ENCODE measurements at regions not wholly inside any gene's neighbourhood (a gene's known extent, or its start where the extent isn't known, plus 50 kb on each side); places are given as distances from the start of the nearest gene placed in this dataset.
"Not testable (repeated sequence)": the region's sequence is repeated elsewhere in the genome, so short reads cannot be mapped to it uniquely, and the experiment has no call there.

GRCh38 chr2:100745604-100746003 is 74.3 kb upstream of the NPAS2 start:
- peaks cover 18% of the 10 kb centered on the region for H3K4me1 Mint-ChIP-seq
- no peaks in the 10 kb centered on the region for H3K9me3 Mint-ChIP-seq
- TF ChIP-seq CTCF (IDR thresholded peaks at IDR 0.05; ENCODE audit: unreplicated experiment in 3 of 3), result no peak
- no peak overlapping the region for H3K27ac Mint-ChIP-seq
- no peaks in the 10 kb centered on the region for H3K36me3 Mint-ChIP-seq (ENCODE audit: low read depth)
- no peak overlapping the region for H3K4me3 Mint-ChIP-seq
- H3K27me3 Mint-ChIP-seq (ENCODE audit: low read depth), result peaks cover 3% of the 10 kb centered on the region

GRCh38 chr2:100747551-100747950 is 72.4 kb upstream of the NPAS2 start:
- Mint-ChIP-seq H3K27ac (no peak overlapping the region), H3K9me3 (no peaks in the 10 kb centered on the region), H3K27me3 (ENCODE audit: low read depth) (peaks cover 3% of the 10 kb centered on the region), H3K4me1 (peaks cover 7% of the 10 kb centered on the region), H3K4me3 (no peak overlapping the region), H3K36me3 (ENCODE audit: low read depth) (no peaks in the 10 kb centered on the region)
- TF ChIP-seq CTCF (IDR thresholded peaks at IDR 0.05; ENCODE audit: unreplicated experiment in 3 of 3), result no peak

GRCh38 chr2:100747996-100748615 is 71.8 kb upstream of the NPAS2 start:
- TF ChIP-seq CTCF (IDR thresholded peaks at IDR 0.05; ENCODE audit: unreplicated experiment in 3 of 3), result no peak
- Mint-ChIP-seq H3K4me3 (no peak overlapping the region), H3K4me1 (peaks cover 2% of the 10 kb centered on the region), H3K9me3 (no peaks in the 10 kb centered on the region), H3K36me3 (ENCODE audit: low read depth) (no peaks in the 10 kb centered on the region), H3K27ac (no peak overlapping the region), H3K27me3 (ENCODE audit: low read depth) (peaks cover 3% of the 10 kb centered on the region)

- Mint-ChIP-seq H3K4me3 (no peak overlapping the region), H3K36me3 (ENCODE audit: low read depth) (no peaks in the 10 kb centered on the region), H3K4me1 (no peaks in the 10 kb centered on the region), H3K27ac (no peak overlapping the region), H3K27me3 (ENCODE audit: low read depth) (peaks cover 7% of the 10 kb centered on the region), H3K9me3 (no peaks in the 10 kb centered on the region)
- TF ChIP-seq CTCF (IDR thresholded peaks at IDR 0.05; ENCODE audit: unreplicated experiment in 3 of 3), result no peak
Measured at GRCh38 chr2:100748673-100749072, 71.3 kb upstream of the NPAS2 start.

GRCh38 chr2:100749771-100750542 is 70.0 kb upstream of the NPAS2 start:
- H3K9me3 Mint-ChIP-seq, result no peaks in the 10 kb centered on the region
- no peaks in the 10 kb centered on the region for H3K4me1 Mint-ChIP-seq
- no peak overlapping the region for H3K4me3 Mint-ChIP-seq
- peaks cover 7% of the 10 kb centered on the region for H3K27me3 Mint-ChIP-seq (ENCODE audit: low read depth)
- H3K27ac Mint-ChIP-seq, result no peak overlapping the region
- no peak for TF ChIP-seq CTCF (IDR thresholded peaks at IDR 0.05; ENCODE audit: unreplicated experiment in 3 of 3)
- H3K36me3 Mint-ChIP-seq (ENCODE audit: low read depth), result no peaks in the 10 kb centered on the region

- H3K27me3 Mint-ChIP-seq (ENCODE audit: low read depth); H3K9me3 Mint-ChIP-seq; H3K36me3 Mint-ChIP-seq (ENCODE audit: low read depth); H3K4me3 Mint-ChIP-seq; H3K27ac Mint-ChIP-seq; H3K4me1 Mint-ChIP-seq: not testable (repeated sequence)
Measured at GRCh38 chr2:100751871-100752625, 67.9 kb upstream of the NPAS2 start.
